ENCODE measurements at regions not wholly inside any gene's neighbourhood (a gene's known extent, or its start where the extent isn't known, plus 50 kb on each side); places are given as distances from the start of the nearest gene placed in this dataset.
"Not testable (repeated sequence)": the region's sequence is repeated elsewhere in the genome, so short reads cannot be mapped to it uniquely, and the experiment has no call there.

DNA sequence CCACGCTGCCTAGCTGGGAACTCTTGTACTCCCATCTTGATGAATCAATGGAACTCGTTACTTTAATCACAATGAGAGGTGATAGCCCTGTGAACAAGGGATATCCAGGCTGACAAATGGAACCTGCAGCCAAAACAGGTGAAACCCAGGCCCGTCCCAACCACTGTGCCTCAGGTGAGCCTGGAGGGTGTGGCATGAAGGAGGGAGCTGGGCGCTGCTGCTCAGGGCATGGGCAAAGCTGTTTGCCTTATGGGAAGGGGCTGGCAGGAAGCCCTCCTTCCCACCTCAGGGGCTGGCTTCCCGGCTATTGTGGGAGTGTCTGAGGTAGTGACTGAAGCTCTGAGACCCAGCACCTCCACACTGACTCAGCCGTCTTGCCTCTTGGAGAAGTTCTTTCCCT, 209.4 kb upstream of the ATP6AP2 start:
- Histone ChIP-seq H3K27ac (replicated peaks) (no peak overlapping the region), H3K4me3 (replicated peaks; ENCODE audit: insufficient read depth, low read length) (no peak overlapping the region), H3K27me3 (ENCODE audit: insufficient read depth, poor library complexity, severe bottlenecking) (no peaks in the 10 kb centered on the region)
- TF ChIP-seq, protein P1, sequence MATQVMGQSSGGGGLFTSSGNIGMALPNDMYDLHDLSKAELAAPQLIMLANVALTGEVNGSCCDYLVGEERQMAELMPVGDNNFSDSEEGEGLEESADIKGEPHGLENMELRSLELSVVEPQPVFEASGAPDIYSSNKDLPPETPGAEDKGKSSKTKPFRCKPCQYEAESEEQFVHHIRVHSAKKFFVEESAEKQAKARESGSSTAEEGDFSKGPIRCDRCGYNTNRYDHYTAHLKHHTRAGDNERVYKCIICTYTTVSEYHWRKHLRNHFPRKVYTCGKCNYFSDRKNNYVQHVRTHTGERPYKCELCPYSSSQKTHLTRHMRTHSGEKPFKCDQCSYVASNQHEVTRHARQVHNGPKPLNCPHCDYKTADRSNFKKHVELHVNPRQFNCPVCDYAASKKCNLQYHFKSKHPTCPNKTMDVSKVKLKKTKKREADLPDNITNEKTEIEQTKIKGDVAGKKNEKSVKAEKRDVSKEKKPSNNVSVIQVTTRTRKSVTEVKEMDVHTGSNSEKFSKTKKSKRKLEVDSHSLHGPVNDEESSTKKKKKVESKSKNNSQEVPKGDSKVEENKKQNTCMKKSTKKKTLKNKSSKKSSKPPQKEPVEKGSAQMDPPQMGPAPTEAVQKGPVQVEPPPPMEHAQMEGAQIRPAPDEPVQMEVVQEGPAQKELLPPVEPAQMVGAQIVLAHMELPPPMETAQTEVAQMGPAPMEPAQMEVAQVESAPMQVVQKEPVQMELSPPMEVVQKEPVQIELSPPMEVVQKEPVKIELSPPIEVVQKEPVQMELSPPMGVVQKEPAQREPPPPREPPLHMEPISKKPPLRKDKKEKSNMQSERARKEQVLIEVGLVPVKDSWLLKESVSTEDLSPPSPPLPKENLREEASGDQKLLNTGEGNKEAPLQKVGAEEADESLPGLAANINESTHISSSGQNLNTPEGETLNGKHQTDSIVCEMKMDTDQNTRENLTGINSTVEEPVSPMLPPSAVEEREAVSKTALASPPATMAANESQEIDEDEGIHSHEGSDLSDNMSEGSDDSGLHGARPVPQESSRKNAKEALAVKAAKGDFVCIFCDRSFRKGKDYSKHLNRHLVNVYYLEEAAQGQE (IDR thresholded peaks at IDR 0.05; ENCODE audit: insufficient replicate concordance, low read depth), result no peak
- TF ChIP-seq GABPA (IDR thresholded peaks at IDR 0.05; ENCODE audit: low read depth) (no peak), POLR2AphosphoS5 (IDR thresholded peaks at IDR 0.05; ENCODE audit: low read depth) (no peak), SPI1 (IDR thresholded peaks at IDR 0.05; ENCODE audit: borderline replicate concordance, low read depth) (no peak)
- TF ChIP-seq, protein P2, sequence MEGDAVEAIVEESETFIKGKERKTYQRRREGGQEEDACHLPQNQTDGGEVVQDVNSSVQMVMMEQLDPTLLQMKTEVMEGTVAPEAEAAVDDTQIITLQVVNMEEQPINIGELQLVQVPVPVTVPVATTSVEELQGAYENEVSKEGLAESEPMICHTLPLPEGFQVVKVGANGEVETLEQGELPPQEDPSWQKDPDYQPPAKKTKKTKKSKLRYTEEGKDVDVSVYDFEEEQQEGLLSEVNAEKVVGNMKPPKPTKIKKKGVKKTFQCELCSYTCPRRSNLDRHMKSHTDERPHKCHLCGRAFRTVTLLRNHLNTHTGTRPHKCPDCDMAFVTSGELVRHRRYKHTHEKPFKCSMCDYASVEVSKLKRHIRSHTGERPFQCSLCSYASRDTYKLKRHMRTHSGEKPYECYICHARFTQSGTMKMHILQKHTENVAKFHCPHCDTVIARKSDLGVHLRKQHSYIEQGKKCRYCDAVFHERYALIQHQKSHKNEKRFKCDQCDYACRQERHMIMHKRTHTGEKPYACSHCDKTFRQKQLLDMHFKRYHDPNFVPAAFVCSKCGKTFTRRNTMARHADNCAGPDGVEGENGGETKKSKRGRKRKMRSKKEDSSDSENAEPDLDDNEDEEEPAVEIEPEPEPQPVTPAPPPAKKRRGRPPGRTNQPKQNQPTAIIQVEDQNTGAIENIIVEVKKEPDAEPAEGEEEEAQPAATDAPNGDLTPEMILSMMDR (IDR thresholded peaks at IDR 0.05; ENCODE audit: insufficient read depth, low read length), result no peak
- DNase-seq (ENCODE audit: low read depth in 1 of 2, low spot score in 1 of 2), result no peak

DNA sequence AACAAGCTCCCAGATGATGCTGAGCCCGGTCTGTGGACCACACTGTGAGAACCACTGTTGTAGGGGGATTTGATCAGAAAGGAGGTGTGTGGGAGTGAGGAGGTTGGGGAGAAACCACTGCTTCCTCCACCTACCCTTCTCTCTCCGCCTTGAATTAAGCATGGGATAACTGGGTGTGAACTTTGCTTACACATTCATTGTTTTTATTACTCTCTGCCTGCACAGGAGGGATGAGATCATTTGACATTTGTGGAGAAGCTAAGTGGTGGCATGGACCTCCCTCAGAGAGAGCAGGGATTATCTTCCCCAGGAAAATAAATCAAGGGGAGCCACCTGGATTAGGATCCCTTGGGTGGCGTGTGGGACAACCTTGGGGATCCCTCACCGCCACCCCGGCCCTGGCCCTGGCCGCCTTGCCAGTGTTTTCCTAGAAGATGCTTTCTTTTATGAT, 212.1 kb upstream of the ATP6AP2 start:
- TF ChIP-seq SPI1 (IDR thresholded peaks at IDR 0.05; ENCODE audit: borderline replicate concordance, low read depth) (no peak), GABPA (IDR thresholded peaks at IDR 0.05; ENCODE audit: low read depth) (no peak), POLR2AphosphoS5 (IDR thresholded peaks at IDR 0.05; ENCODE audit: low read depth) (no peak)
- TF ChIP-seq, protein P2 (IDR thresholded peaks at IDR 0.05; ENCODE audit: insufficient read depth, low read length), result no peak
- no peak for DNase-seq (ENCODE audit: low read depth in 1 of 2, low spot score in 1 of 2)
- no peak overlapping the region for H3K27ac ChIP-seq (replicated peaks)
- no peaks in the 10 kb centered on the region for H3K27me3 ChIP-seq (ENCODE audit: insufficient read depth, poor library complexity, severe bottlenecking)
- H3K4me3 ChIP-seq (replicated peaks; ENCODE audit: insufficient read depth, low read length), result no peak overlapping the region

DNA sequence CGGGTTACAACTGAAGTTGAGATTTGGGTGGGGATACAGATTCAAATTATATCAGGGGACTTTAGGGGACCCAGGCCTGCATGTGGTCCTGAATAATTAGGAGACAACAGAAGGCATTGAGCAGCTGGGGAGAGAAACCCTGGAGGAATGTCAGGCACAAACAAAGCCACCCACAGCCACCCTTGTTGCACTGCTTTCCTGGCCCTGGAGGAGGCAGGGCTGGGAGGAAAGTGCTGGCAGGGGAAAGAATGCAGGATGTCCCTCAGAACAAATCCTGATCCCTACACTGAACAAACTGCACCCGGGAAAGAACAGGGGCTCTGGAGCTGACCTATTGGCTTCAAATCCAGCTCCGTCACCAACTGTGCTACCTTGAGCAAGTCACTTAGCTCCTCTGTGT, 214.1 kb upstream of the ATP6AP2 start:
- no peak for DNase-seq (ENCODE audit: low read depth in 1 of 2, low spot score in 1 of 2)
- TF ChIP-seq, protein P2 (IDR thresholded peaks at IDR 0.05; ENCODE audit: insufficient read depth, low read length), result no peak
- no peak for TF ChIP-seq SPI1 (IDR thresholded peaks at IDR 0.05; ENCODE audit: borderline replicate concordance, low read depth)
- Histone ChIP-seq H3K27ac (replicated peaks) (no peak overlapping the region), H3K27me3 (ENCODE audit: insufficient read depth, poor library complexity, severe bottlenecking) (no peaks in the 10 kb centered on the region), H3K4me3 (replicated peaks; ENCODE audit: insufficient read depth, low read length) (no peak overlapping the region)

DNA sequence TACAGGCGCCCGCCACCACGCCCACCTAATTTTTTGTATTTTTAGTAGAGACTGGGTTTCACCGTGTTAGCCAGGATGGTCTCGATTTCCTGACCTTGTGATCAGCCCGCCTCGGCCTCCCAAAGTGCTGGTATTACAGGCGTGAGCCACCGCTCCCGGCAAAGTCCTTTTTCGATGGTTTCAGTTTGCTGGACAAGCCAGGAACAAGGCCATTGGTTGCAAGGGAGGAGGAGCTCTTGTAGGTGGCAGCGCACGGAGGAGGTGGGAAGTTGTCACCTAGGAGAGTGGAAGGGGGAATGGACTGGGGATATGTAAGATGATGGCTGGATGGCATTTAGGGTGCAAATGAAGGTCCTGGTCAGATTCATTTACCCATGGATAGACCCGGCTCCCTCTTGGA, 218.5 kb upstream of the ATP6AP2 start:
- not testable (repeated sequence) for H3K27ac ChIP-seq (replicated peaks); DNase-seq (ENCODE audit: low read depth in 1 of 2, low spot score in 1 of 2); H3K27me3 ChIP-seq (ENCODE audit: insufficient read depth, poor library complexity, severe bottlenecking); H3K4me3 ChIP-seq (replicated peaks; ENCODE audit: insufficient read depth, low read length)

DNA sequence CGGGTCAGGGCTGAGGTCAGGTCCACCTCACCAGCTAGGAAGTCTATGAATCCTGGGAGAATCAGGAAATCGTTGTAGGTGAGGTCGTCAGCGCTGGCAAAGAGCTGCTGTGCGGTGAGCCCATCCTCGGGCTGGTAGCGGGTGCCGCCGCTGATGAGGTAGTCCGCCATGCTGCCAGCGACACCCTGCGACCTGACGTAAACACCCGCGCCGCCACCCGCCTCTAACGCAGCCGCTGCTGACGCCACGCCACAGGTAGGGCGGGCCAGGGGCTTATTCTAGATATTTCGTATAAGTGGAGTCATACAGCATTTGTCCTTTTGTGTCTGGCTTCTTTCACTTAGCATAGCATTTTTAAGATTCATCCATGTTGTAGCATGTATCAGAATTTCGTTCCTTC, 220.2 kb upstream of the ATP6AP2 start:
- DNase-seq (ENCODE audit: low read depth in 1 of 2, low spot score in 1 of 2), result no peak
- TF ChIP-seq, protein P1 (IDR thresholded peaks at IDR 0.05; ENCODE audit: insufficient replicate concordance, low read depth), result no peak
- TF ChIP-seq GABPA (IDR thresholded peaks at IDR 0.05; ENCODE audit: low read depth), result no peak
- no peak for TF ChIP-seq POLR2AphosphoS5 (IDR thresholded peaks at IDR 0.05; ENCODE audit: low read depth)
- TF ChIP-seq, protein P2 (IDR thresholded peaks at IDR 0.05; ENCODE audit: insufficient read depth, low read length), result no peak
- TF ChIP-seq SPI1 (IDR thresholded peaks at IDR 0.05; ENCODE audit: borderline replicate concordance, low read depth), result no peak
- Histone ChIP-seq H3K27ac (replicated peaks) (no peak overlapping the region), H3K4me3 (replicated peaks; ENCODE audit: insufficient read depth, low read length) (no peak overlapping the region), H3K27me3 (ENCODE audit: insufficient read depth, poor library complexity, severe bottlenecking) (no peaks in the 10 kb centered on the region)
